COLO668 (cell line): ENCODE measurements at regions not wholly inside any gene's neighbourhood (a gene's known extent, or its start where the extent isn't known, plus 50 kb on each side); places are given as distances from the start of the nearest gene placed in this dataset.
"Not testable (repeated sequence)": the region's sequence is repeated elsewhere in the genome, so short reads cannot be mapped to it uniquely, and the experiment has no call there.

ENCODE experiments used
- DNase-seq: peaks from one replicate; lab custom pipeline; 2025; ENCODE audit not compliant: unreplicated experiment; lab: John Stamatoyannopoulos, UW

DNA sequence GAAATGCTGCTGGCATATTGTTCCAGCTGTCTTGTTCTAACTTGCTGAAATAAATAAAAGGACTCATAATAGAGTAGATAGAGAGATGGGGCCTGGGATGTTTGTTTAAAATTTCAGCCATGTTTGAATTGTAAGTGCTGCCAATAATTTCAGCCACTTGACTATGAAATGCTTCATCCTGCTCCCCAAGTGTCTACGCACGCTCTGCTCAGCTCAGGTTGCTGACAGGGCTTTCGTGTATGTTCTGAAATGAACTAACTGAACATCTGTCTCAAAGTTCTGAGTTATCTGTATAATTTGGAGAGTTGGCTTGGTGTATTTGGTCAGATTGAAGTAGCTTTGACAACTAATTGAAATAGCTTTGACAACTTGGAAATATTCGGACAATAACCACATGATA lies 387.8 kb downstream of the BMP2 start:
- peak; percentile 67 for DNase-seq

- no peak for DNase-seq
Measured at GRCh38 chr20:7155794-7156193, 388.3 kb downstream of the BMP2 start.

GRCh38 chr20:7159903-7160302 lies 392.4 kb downstream of the BMP2 start:
- no peak for DNase-seq

DNA sequence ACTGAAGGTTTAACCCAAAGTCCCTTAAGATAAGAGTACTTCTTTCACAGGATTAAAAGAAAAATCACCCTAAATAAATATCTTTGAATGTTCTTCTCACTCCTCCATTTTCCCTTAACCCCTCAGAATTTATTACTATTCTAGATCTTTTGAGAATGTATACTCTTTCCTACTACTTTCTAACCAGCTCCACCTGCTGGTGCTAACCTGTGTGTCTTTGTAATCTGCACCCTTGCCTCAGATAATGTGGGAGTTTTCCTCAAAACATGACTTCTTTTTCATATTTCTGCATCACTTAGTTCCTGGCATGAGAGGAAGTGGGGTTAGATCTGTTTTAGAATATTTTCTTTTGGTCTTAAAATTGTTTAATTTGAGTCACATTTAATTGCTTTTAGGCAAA lies 394.2 kb downstream of the BMP2 start:
- DNase-seq, result peak; percentile 22

GRCh38 chr20:7171911-7172310 lies 404.4 kb downstream of the BMP2 start:
- no peak for DNase-seq

- DNase-seq, result no peak
Measured at GRCh38 chr20:7174554-7174953, 407.1 kb downstream of the BMP2 start.

DNA sequence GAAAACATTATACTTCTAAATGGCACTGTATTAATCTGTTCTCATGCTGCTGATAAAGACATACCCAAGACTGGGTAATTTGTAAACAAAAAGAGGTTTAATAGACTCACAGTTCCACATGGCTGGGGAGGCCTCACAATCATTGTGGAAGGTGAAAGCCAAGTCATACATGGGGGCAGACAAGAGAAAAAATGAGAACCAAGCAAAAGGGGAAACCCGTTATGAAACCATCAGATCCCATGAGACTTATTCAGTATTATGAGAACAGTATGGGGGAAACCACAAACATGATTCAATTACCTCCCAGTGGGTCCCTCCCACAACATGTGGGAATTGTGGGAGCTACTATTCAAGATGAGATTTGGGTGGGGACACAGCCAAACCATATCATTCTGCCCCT lies 408.3 kb downstream of the BMP2 start:
- not testable (repeated sequence) for DNase-seq

GRCh38 chr20:7178004-7178403 lies 410.5 kb downstream of the BMP2 start:
- DNase-seq, result no peak

DNA sequence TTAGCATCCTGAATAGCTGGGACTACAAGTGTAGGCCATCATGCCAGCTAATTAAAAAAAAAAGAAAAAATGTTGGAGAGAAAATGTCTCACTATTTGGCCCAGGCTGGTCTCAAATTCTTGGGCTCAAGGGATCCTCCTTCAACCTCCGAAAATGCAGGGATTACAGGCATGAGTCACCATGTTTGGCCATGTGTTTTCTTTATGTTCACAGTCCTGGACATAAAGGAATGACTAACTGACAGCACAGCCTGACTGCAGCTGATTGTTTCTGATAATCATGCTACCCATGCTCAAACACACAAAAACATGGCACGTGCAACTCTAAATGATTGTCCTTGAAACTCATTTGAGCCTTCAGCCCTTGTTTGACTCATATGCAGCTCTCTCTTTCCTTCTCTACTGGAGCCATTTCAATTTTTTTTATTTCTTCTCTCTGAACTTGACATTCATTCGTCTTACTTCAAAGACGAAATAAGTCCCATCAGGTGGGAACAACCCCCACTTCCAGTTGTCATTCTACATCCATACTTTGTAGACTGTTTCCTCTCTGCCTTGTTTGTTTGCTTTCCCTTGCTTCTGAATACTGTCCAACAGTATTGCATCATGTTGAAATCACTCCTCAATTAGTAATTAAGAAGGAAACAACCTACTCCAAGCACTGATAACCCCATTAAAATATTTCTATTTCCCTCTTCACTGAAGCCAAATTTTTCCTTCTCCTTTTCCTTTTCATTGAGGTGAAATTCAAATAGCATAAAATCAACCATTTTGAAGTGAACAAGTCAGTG lies 413.0 kb downstream of the BMP2 start:
- no peak for DNase-seq

DNA sequence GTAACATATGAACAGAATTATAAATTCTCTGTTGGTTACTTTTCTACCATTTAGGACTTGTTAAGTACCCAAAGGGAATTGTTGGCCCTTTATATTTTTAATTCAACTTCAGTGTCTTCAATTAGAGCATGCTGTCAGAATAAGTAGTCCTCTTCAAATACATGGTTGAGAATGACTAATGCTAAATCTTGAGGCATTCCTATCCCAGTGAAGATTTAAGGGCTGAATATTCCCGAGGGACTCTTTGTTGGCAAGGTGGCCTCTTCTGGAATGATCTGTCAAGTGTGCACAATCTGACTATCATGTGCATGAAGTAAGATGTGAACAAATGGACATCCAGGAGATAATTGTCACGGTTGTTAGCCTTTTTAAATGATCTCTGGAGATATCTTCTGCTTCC lies 421.7 kb downstream of the BMP2 start:
- DNase-seq, result no peak

- DNase-seq, result no peak
Measured at GRCh38 chr20:7193681-7194080, 426.2 kb downstream of the BMP2 start.

DNA sequence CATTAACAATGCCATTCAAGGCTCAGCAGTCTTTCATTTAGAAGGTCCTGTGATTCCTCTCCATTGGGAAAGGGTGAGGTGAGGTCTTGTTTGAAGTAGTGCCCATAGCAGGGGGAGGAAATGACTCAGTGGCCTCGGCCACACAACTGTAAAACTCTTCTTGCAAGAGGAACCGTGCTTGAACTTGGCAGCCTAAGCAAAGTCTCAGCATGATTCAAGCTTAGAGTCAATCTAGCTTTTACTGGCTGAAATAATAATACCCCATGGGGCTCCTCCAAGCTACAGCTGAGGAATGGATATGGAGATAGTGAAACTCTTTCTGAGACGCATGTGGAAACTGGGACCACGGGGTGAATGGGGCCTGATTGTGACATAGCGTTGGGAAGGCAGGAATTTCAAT lies 428.2 kb downstream of the BMP2 start:
- no peak for DNase-seq

GRCh38 chr20:7196481-7196880 lies 429.0 kb downstream of the BMP2 start:
- no peak for DNase-seq

DNA sequence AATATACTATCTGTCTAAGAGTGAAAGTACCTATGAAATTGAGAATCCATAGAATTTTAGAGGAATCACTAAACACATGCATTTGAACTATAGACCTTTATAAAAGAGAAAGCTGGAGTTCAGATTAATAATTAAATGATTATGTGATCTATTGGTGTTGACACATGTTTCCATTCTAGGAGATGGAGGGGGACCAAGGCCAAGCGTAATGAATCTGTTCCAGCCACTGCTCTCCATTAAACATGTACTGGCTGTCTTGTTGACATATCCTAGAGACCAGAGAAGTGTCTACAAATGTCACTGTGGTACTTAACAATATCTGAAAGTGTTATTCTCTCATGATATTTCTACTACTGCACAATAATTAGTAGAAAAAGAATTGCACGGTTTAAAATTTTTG lies 432.4 kb downstream of the BMP2 start:
- DNase-seq, result no peak

DNA sequence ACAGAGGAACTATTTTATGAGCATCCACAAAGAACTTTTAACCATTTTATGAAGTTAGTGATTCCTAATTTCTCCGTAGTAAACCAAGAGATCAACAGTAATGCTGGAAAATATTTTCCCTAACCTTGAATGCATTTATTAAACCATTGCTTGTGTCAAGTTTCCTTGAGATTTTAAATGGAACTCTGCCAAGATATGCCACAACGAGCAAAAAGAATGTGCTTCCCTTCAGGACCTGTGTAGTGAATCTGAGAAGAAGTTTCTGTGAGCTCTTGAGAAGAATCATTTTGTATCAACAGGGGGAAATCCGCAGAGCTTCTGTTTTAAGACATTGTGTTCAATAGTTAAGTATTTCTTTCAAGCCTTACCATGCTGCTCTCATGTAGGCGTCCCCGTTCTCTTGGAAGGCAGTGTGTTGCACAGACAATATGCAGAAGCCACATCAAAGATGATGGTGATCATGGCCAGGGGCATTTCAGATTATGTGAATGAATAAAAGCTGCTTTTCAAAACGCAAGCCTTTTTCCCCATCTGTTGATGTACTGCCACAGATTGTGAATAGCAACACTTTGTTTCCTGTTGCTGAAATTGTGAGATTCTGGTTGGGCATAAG lies 439.8 kb downstream of the BMP2 start:
- no peak for DNase-seq

- no peak for DNase-seq
Measured at GRCh38 chr20:7210910-7211309, 443.4 kb downstream of the BMP2 start.

DNA sequence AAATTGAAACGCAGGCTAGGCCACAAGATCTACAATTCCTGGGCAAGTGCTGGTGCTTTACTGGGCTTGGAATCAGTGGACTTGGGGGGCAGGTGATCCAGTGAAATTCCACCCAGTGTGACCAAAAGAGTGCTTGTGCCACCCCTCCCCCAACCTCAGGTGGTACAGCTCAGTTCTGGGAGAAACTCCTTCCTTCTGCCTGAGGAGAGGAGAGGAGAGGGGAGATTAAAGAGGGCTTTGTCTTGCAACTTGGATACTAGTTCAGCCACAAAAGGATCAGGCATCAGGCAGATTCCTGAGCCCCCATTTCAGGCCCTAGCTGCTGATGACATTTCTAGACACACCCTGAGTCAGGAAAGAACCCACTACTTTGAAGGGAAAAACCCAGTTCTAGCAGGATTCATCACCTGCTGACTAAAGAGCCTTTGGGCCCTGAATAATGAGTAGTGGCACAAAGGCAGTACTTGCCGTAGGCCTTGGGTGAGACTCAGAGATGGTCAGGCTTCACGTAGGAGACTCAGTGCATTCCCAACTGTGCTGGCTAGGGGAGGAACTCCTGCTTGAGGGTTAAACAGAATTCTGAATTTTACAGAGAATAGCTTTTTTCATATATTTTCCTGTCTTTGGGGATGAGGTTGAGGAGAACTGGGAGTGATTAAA lies 446.7 kb downstream of the BMP2 start:
- DNase-seq, result no peak

- DNase-seq, result no peak
Measured at GRCh38 chr20:7217606-7218005, 450.1 kb downstream of the BMP2 start.

- no peak for DNase-seq
Measured at GRCh38 chr20:7220755-7221154, 453.3 kb downstream of the BMP2 start.

DNA sequence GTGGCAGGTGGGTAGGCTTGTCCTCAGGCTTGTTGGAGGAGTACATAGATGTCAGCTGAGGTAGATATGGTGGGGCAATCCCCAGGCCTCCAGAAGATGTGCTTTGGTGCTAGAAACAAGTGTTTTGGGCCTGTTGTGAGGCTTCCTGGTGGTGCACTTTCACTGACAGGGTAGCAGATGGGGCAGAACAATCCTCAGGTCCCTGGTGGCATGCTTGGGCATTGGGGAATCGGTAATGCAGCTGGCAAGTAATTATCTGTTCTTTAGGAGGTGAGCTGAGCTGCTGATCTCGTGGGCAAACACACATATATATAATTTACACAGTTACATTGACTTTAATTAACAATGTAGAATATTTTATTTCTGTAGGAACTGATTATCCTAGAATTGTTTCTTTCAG lies 458.7 kb downstream of the BMP2 start:
- DNase-seq, result no peak

- DNase-seq, result no peak
Measured at GRCh38 chr20:7231303-7231702, 463.8 kb downstream of the BMP2 start.

- no peak for DNase-seq
Measured at GRCh38 chr20:7232796-7233195, 465.3 kb downstream of the BMP2 start.
